ENCODE measurements at regions not wholly inside any gene's neighbourhood (a gene's known extent, or its start where the extent isn't known, plus 50 kb on each side); places are given as distances from the start of the nearest gene placed in this dataset.
A peak's percentile ranks its signal among the peaks of the same experiment; 100 is the strongest.

GRCh38 chr3:5520237-5520636, 332.7 kb downstream of the EDEM1 start:
- no peak for DNase-seq (ENCODE audit: low read depth in 4 of 4, low spot score in 3 of 4)

GRCh38 chr3:5523125-5523524, 335.6 kb downstream of the EDEM1 start:
- no peak for DNase-seq (ENCODE audit: low read depth in 4 of 4, low spot score in 3 of 4)

GRCh38 chr3:5531039-5531438, 343.5 kb downstream of the EDEM1 start:
- no peak for DNase-seq (ENCODE audit: low read depth in 4 of 4, low spot score in 3 of 4)

- no peak for DNase-seq (ENCODE audit: low read depth in 4 of 4, low spot score in 3 of 4)
These were observed 344.3 kb downstream of the EDEM1 start for GRCh38 chr3:5531741-5532290.

GRCh38 chr3:5540532-5540931, 353.0 kb downstream of the EDEM1 start:
- no peak for DNase-seq (ENCODE audit: low read depth in 4 of 4, low spot score in 3 of 4)

- DNase-seq (ENCODE audit: low read depth in 4 of 4, low spot score in 3 of 4) = no peak
These were observed 355.0 kb downstream of the EDEM1 start for GRCh38 chr3:5542472-5542871.

- DNase-seq (ENCODE audit: low read depth in 4 of 4, low spot score in 3 of 4) = no peak
These were observed 355.5 kb downstream of the EDEM1 start for GRCh38 chr3:5543047-5543446.

- DNase-seq (ENCODE audit: low read depth in 4 of 4, low spot score in 3 of 4) = no peak
These were observed 358.2 kb downstream of the EDEM1 start for GRCh38 chr3:5545719-5546118.

GRCh38 chr3:5553203-5553602, 365.7 kb downstream of the EDEM1 start:
- no peak for DNase-seq (ENCODE audit: low read depth in 4 of 4, low spot score in 3 of 4)

GRCh38 chr3:5554245-5554747, 366.8 kb downstream of the EDEM1 start:
- no peak for DNase-seq (ENCODE audit: low read depth in 4 of 4, low spot score in 3 of 4)

GRCh38 chr3:5560199-5560598, 372.7 kb downstream of the EDEM1 start:
- DNase-seq (ENCODE audit: low read depth in 4 of 4, low spot score in 3 of 4) = no peak

- peak in 1 of 4 donors; percentile 22 for DNase-seq (ENCODE audit: low read depth in 4 of 4, low spot score in 3 of 4)
These were observed 376.2 kb downstream of the EDEM1 start for GRCh38 chr3:5563537-5564277.

- DNase-seq (ENCODE audit: low read depth in 4 of 4, low spot score in 3 of 4) = no peak
These were observed 376.8 kb downstream of the EDEM1 start for GRCh38 chr3:5564278-5564666.

- DNase-seq (ENCODE audit: low read depth in 4 of 4, low spot score in 3 of 4) = no peak
These were observed 377.5 kb downstream of the EDEM1 start for GRCh38 chr3:5565026-5565425.

GRCh38 chr3:5567113-5567512, 379.6 kb downstream of the EDEM1 start:
- DNase-seq (ENCODE audit: low read depth in 4 of 4, low spot score in 3 of 4) = no peak

GRCh38 chr3:5568451-5568850, 380.9 kb downstream of the EDEM1 start:
- DNase-seq (ENCODE audit: low read depth in 4 of 4, low spot score in 3 of 4) = no peak

GRCh38 chr3:5569152-5569551, 381.6 kb downstream of the EDEM1 start:
- no peak for DNase-seq (ENCODE audit: low read depth in 4 of 4, low spot score in 3 of 4)

- no peak for DNase-seq (ENCODE audit: low read depth in 4 of 4, low spot score in 3 of 4)
These were observed 384.7 kb downstream of the EDEM1 start for GRCh38 chr3:5572168-5572567.

GRCh38 chr3:5576277-5577011, 388.9 kb downstream of the EDEM1 start:
- no peak for DNase-seq (ENCODE audit: low read depth in 4 of 4, low spot score in 3 of 4)

- no peak for DNase-seq (ENCODE audit: low read depth in 4 of 4, low spot score in 3 of 4)
These were observed 391.7 kb downstream of the EDEM1 start for GRCh38 chr3:5579139-5579602.

GRCh38 chr3:5579946-5580345, 392.4 kb downstream of the EDEM1 start:
- no peak for DNase-seq (ENCODE audit: low read depth in 4 of 4, low spot score in 3 of 4)

- DNase-seq (ENCODE audit: low read depth in 4 of 4, low spot score in 3 of 4) = no peak
These were observed 393.3 kb downstream of the EDEM1 start for GRCh38 chr3:5580826-5581225.
